ENCODE measurements at regions not wholly inside any gene's neighbourhood (a gene's known extent, or its start where the extent isn't known, plus 50 kb on each side); places are given as distances from the start of the nearest gene placed in this dataset.

- TF ChIP-seq POLR2A (IDR thresholded peaks at IDR 0.05), result no peak
- no peak for TF ChIP-seq CTCF (IDR thresholded peaks at IDR 0.05)
Observed at GRCh38 chr9:86865952-86866351, 81.4 kb downstream of the GAS1 start.
